ENCODE measurements at regions not wholly inside any gene's neighbourhood (a gene's known extent, or its start where the extent isn't known, plus 50 kb on each side); places are given as distances from the start of the nearest gene placed in this dataset.

- no peak for TF ChIP-seq CTCF (tag by site-specific recombination; IDR thresholded peaks at IDR 0.05)
- TF ChIP-seq REST (tag by site-specific recombination; IDR thresholded peaks at IDR 0.05): no peak
- no peak for TF ChIP-seq ZSCAN5A (tag by site-specific recombination; IDR thresholded peaks at IDR 0.05)
- no peak for TF ChIP-seq ZNF311 (tag by site-specific recombination; IDR thresholded peaks at IDR 0.05; ENCODE audit: borderline replicate concordance)
- no peak for TF ChIP-seq ZNF670 (tag by site-specific recombination; IDR thresholded peaks at IDR 0.05; ENCODE audit: low read depth)
- no peak for TF ChIP-seq ZNF335 (tag by site-specific recombination; conservative IDR thresholded peaks at IDR 0.05)
- TF ChIP-seq HOXD13 (CRISPR knock-in tag; IDR thresholded peaks at IDR 0.05; ENCODE audit: borderline replicate concordance): no peak
- no peak for TF ChIP-seq YY2 (tag by site-specific recombination; IDR thresholded peaks at IDR 0.05)
- no peak for TF ChIP-seq ZNF423 (tag by site-specific recombination; IDR thresholded peaks at IDR 0.05)
- TF ChIP-seq ZNF426 (tag by site-specific recombination; IDR thresholded peaks at IDR 0.05): no peak
- TF ChIP-seq AEBP2 (tag by site-specific recombination; IDR thresholded peaks at IDR 0.05; ENCODE audit: borderline replicate concordance): no peak
- TF ChIP-seq ZNF843 (tag by site-specific recombination; IDR thresholded peaks at IDR 0.05): no peak
Measured at GRCh38 chr9:108002371-108002956, 512.9 kb upstream of the KLF4 start.
